ENCODE measurements at regions not wholly inside any gene's neighbourhood (a gene's known extent, or its start where the extent isn't known, plus 50 kb on each side); places are given as distances from the start of the nearest gene placed in this dataset.

GRCh38 chr12:115481141-115481540 lies 796.4 kb downstream of the MED13L start:
- no peak for FAIRE-seq
- CTCF ChIA-PET, result interaction anchor here (1.3 kb wide), 1 partner anchor 12 kb away, joined by 5 read pairs; no protein-coding TSS in a partner anchor
- no peak overlapping the region for H3K27ac ChIP-seq
- WGBS (ENCODE audit: missing lambda C conversion rate), result 65% methylated on average over 2 of the region's 2 CpGs
- H3K9me3 ChIP-seq, result peaks cover 13% of the 10 kb centered on the region; the same call in 1 of the 3 replicates
- TF ChIP-seq ELK1 (IDR thresholded peaks at IDR 0.05; ENCODE audit: low read depth, low read length), result no peak
- no peak for TF ChIP-seq PHF8 (IDR thresholded peaks at IDR 0.05; ENCODE audit: borderline replicate concordance, low read depth)
- no peak for TF ChIP-seq REST (IDR thresholded peaks at IDR 0.05)
- no peak for TF ChIP-seq E2F6 (IDR thresholded peaks at IDR 0.05; ENCODE audit: borderline replicate concordance, low read depth)
- TF ChIP-seq HOXB13 (CRISPR knock-in tag; IDR thresholded peaks at IDR 0.05; ENCODE audit: low read depth), result no peak
- TF ChIP-seq FOSB (CRISPR knock-in tag; IDR thresholded peaks at IDR 0.05), result no peak
- TF ChIP-seq ZC3H11A (IDR thresholded peaks at IDR 0.05), result no peak
- no peak for TF ChIP-seq EHF (CRISPR knock-in tag; IDR thresholded peaks at IDR 0.05)
- no peak for TF ChIP-seq CBX2 (IDR thresholded peaks at IDR 0.05; ENCODE audit: borderline replicate concordance, low read depth)
- no peak for TF ChIP-seq PBX3 (IDR thresholded peaks at IDR 0.05)
- no peak for TF ChIP-seq MYC (IDR thresholded peaks at IDR 0.05; ENCODE audit: borderline replicate concordance, low read length)
- TF ChIP-seq TP53 (CRISPR knock-in tag; IDR thresholded peaks at IDR 0.05), result no peak
- TF ChIP-seq ESRRA (IDR thresholded peaks at IDR 0.05; ENCODE audit: borderline replicate concordance, low read length), result no peak
- no peak for TF ChIP-seq HDAC2 (IDR thresholded peaks at IDR 0.05)
- no peak for TF ChIP-seq NR3C1 (IDR thresholded peaks at IDR 0.05)
- no peak for TF ChIP-seq RCOR1 (IDR thresholded peaks at IDR 0.05; ENCODE audit: low read depth, low read length)
- TF ChIP-seq GATA3 (IDR thresholded peaks at IDR 0.05; ENCODE audit: borderline replicate concordance), result no peak
- no peak for TF ChIP-seq CHD4 (IDR thresholded peaks at IDR 0.05; ENCODE audit: borderline replicate concordance)
- DNase-seq (ENCODE audit: low read depth in 1 of 2, low spot score in 1 of 2), result no peak
- ATAC-seq, result peak; percentile 47 to 48; a peak in 3 of 6 replicates
- POLR2A ChIA-PET, result no interaction called here
- H3K4me3 ChIP-seq, result no peak overlapping the region
- no peak overlapping the region for H3K4me2 ChIP-seq
- H3K4me1 ChIP-seq, result no peaks in the 10 kb centered on the region

GRCh38 chr12:115478505-115478904 lies 794.5 kb upstream of the TBX3 start:
- ChIA-PET POLR2A (no interaction called here), CTCF (interaction anchor here (1.2 to 1.4 kb wide), 2 partner anchors 9 to 275 kb away, joined by 3 read pairs; no protein-coding TSS in a partner anchor)
- Histone ChIP-seq H3K9me3 (no peaks in the 10 kb centered on the region), H3K4me1 (no peaks in the 10 kb centered on the region), H3K4me3 (no peak overlapping the region), H3K27ac (no peak overlapping the region), H3K4me2 (no peak overlapping the region)
- no peak for DNase-seq (ENCODE audit: low read depth in 1 of 2, low spot score in 1 of 2)
- ATAC-seq, result no peak
- 34% methylated on average over 2 of the region's 2 CpGs for WGBS (ENCODE audit: missing lambda C conversion rate)
- FAIRE-seq, result no peak
- no peak for TF ChIP-seq MYC (IDR thresholded peaks at IDR 0.05; ENCODE audit: borderline replicate concordance, low read length)
- no peak for TF ChIP-seq HOXB13 (CRISPR knock-in tag; IDR thresholded peaks at IDR 0.05; ENCODE audit: low read depth)
- TF ChIP-seq CHD2 (IDR thresholded peaks at IDR 0.05; ENCODE audit: low read length, partially characterized antibody), result no peak
- no peak for TF ChIP-seq MAZ (IDR thresholded peaks at IDR 0.05; ENCODE audit: borderline replicate concordance, low read depth, low read length)
- TF ChIP-seq NR3C1 (IDR thresholded peaks at IDR 0.05), result no peak
- no peak for TF ChIP-seq RFX5 (IDR thresholded peaks at IDR 0.05)
- TF ChIP-seq HMGXB4 (CRISPR knock-in tag; IDR thresholded peaks at IDR 0.05; ENCODE audit: borderline replicate concordance), result no peak
- TF ChIP-seq ATOH8 (CRISPR knock-in tag; IDR thresholded peaks at IDR 0.05; ENCODE audit: low read depth), result no peak
- TF ChIP-seq EP300 (IDR thresholded peaks at IDR 0.05), result no peak
- TF ChIP-seq HDAC2 (IDR thresholded peaks at IDR 0.05), result no peak
- TF ChIP-seq CTCF (IDR thresholded peaks at IDR 0.05), result no peak
- TF ChIP-seq CBX2 (IDR thresholded peaks at IDR 0.05; ENCODE audit: borderline replicate concordance, low read depth), result no peak
- TF ChIP-seq ZSCAN20 (CRISPR knock-in tag; IDR thresholded peaks at IDR 0.05), result no peak

Measured in A549 (cell line).